MM.1S (cell line): ENCODE measurements at regions not wholly inside any gene's neighbourhood (a gene's known extent, or its start where the extent isn't known, plus 50 kb on each side); places are given as distances from the start of the nearest gene placed in this dataset.

Source experiments
- DNase-seq: peaks from one replicate; pipeline ENCODE4 v3.0.0-alpha.2; 2015
- H2AFZ ChIP-seq: fragments of 300-600 bp; sonication (generic); 2 replicates; pipeline ENCODE4 v1.6.0; 2016; ENCODE audit warnings: antibody characterized with exemption, low read length
- H3F3A ChIP-seq: fragments of 300-600 bp; sonication (generic); 2 replicates; pipeline ENCODE4 v1.6.1; 2016; ENCODE audit warnings: mild to moderate bottlenecking, antibody characterized with exemption, low read length, moderate library complexity, mixed read lengths; ENCODE audit not compliant: insufficient read depth
- H3K27ac ChIP-seq: fragments of 300-600 bp; sonication (generic); 2 replicates; pipeline ENCODE4 v1.5.1; 2016; ENCODE audit warnings: mild to moderate bottlenecking, low read length
- H3K27me3 ChIP-seq: fragments of 300-600 bp; sonication (generic); replicated peaks from 2 replicates; pipeline ENCODE4 v1.6.0; 2016; ENCODE audit warnings: low read length; ENCODE audit not compliant: insufficient read depth
- H3K36me3 ChIP-seq: fragments of 300-600 bp; sonication (generic); replicated peaks from 2 replicates; pipeline ENCODE4 v1.6.1; 2016; ENCODE audit warnings: mild to moderate bottlenecking, low read length, mixed read lengths; ENCODE audit not compliant: insufficient read depth
- H3K4me1 ChIP-seq: fragments of 300-600 bp; sonication (generic); 2 replicates; pipeline ENCODE4 v1.6.1; 2016; ENCODE audit warnings: low read length, mixed read lengths
- H3K4me2 ChIP-seq: fragments of 300-600 bp; sonication (generic); 2 replicates; pipeline ENCODE4 v1.6.0; 2016; ENCODE audit warnings: low read depth, low read length
- H3K4me3 ChIP-seq: fragments of 300-600 bp; sonication (generic); 2 replicates; pipeline ENCODE4 v1.5.1; 2016; ENCODE audit warnings: low read length, mixed read lengths
- H3K79me2 ChIP-seq: fragments of 300-600 bp; sonication (generic); 2 replicates; pipeline ENCODE4 v1.6.1; 2016; ENCODE audit warnings: mixed run types, low read length, mixed read lengths
- H3K9ac ChIP-seq: fragments of 300-600 bp; sonication (generic); 2 replicates; pipeline ENCODE4 v1.6.1; 2016; ENCODE audit warnings: low read length, mixed read lengths
- H3K9me2 ChIP-seq: fragments of 300-600 bp; sonication (generic); replicated peaks from 2 replicates; pipeline ENCODE4 v1.6.1; 2016; ENCODE audit warnings: mild to moderate bottlenecking, low read length, mixed read lengths; ENCODE audit not compliant: insufficient read depth
- H3K9me3 ChIP-seq: fragments of 300-600 bp; sonication (generic); replicated peaks from 2 replicates; pipeline ENCODE4 v1.6.1; 2016; ENCODE audit warnings: mild to moderate bottlenecking, low read length, mixed read lengths; ENCODE audit not compliant: insufficient read depth
- H4K20me1 ChIP-seq: fragments of 300-600 bp; sonication (generic); 2 replicates; pipeline ENCODE4 v1.6.1; 2016; ENCODE audit warnings: mild to moderate bottlenecking, low read length, moderate library complexity, mixed read lengths; ENCODE audit not compliant: insufficient read depth
- CTCF ChIP-seq: fragments of 300-600 bp; sonication (generic); IDR thresholded peaks from 2 replicates; pipeline ENCODE4 v1.5.1; 2016; ENCODE audit warnings: antibody characterized with exemption, low read length, mixed read lengths
- EZH2 ChIP-seq: fragments of 300-600 bp; sonication (generic); optimal IDR thresholded peaks from 2 replicates; pipeline ENCODE3; 2017; ENCODE audit warnings: low read depth, mild to moderate bottlenecking, antibody characterized with exemption, low read length, mixed read lengths
- EZH2phosphoT487 ChIP-seq: fragments of 300-600 bp; sonication (generic); IDR thresholded peaks from 2 replicates; pipeline ENCODE4 v1.6.1; 2018; ENCODE audit warnings: antibody characterized with exemption, low read length

GRCh38 chr20:1778338-1778737 lies 116.9 kb upstream of the SIRPA start:
- no peak overlapping the region for H3K9ac ChIP-seq
- H3K36me3 ChIP-seq = no peaks in the 10 kb centered on the region
- H4K20me1 ChIP-seq = no peaks in the 10 kb centered on the region
- no peaks in the 10 kb centered on the region for H3K9me2 ChIP-seq
- peaks cover 14% of the 10 kb centered on the region for H3K4me1 ChIP-seq
- no peak for DNase-seq
- no peak overlapping the region for H3K4me2 ChIP-seq
- no peaks in the 10 kb centered on the region for H3F3A ChIP-seq
- no peaks in the 10 kb centered on the region for H3K9me3 ChIP-seq
- no peak overlapping the region for H3K4me3 ChIP-seq
- no peaks in the 10 kb centered on the region for H3K27me3 ChIP-seq
- H3K79me2 ChIP-seq = no peaks in the 10 kb centered on the region
- no peak overlapping the region for H2AFZ ChIP-seq
- H3K27ac ChIP-seq = no peak overlapping the region
- TF ChIP-seq CTCF (no peak), EZH2 (no peak), EZH2phosphoT487 (no peak)

- TF ChIP-seq EZH2phosphoT487 = no peak
- no peak for TF ChIP-seq CTCF
- TF ChIP-seq EZH2 = no peak
- Histone ChIP-seq H3K4me2 (peak overlapping the region; percentile 17; the same call in 1 of the 2 replicates), H3K9me3 (no peaks in the 10 kb centered on the region), H3K9me2 (no peaks in the 10 kb centered on the region), H3K27me3 (no peaks in the 10 kb centered on the region), H3K36me3 (no peaks in the 10 kb centered on the region), H3K27ac (no peak overlapping the region), H3K4me1 (peaks cover 14% of the 10 kb centered on the region), H3K9ac (no peak overlapping the region), H4K20me1 (no peaks in the 10 kb centered on the region), H3K79me2 (no peaks in the 10 kb centered on the region), H2AFZ (no peak overlapping the region), H3F3A (no peaks in the 10 kb centered on the region), H3K4me3 (peak overlapping the region; percentile 66; the same call in 1 of the 2 replicates)
- DNase-seq = no peak
These were observed 117.8 kb upstream of the SIRPA start for GRCh38 chr20:1777476-1777820.

DNA sequence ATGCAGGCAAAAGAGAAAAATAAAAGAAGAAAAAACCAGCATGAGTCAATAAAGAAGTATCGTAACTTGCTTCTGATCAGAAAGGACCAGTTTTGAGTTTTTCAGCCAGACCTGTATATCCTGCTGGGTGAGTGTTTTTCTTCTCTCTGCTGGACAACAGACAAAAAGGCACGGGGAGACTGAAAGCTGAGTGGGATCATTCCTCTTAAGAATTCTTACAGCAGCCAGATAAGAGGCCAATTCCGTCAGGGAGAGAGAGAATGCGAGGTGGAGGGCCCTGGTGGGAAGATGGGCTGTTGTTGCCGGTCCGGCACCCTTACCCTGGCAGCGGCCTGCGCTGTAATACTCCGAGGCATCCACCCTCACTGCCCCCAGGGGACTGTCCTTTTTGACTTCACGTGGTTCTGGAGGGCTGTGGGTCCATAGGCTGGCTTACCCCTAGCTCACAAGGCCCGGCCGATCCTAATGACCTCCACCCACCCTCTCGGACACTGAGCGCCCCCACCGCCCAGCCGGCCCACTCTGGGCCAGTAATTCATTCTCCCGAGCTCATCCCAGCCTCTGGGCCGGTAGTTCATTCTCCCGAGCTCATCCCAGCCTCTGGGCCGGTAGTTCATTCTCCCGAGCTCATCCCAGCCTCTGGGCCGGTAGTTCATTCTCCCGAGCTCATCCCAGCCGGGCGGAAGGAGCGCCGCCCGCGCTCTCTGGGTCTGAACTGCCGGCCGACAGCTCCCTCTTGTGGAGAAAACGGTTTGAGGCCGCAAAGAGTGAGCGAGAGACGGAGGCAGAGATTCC lies 118.3 kb upstream of the SIRPA start:
- no peaks in the 10 kb centered on the region for H3K9me3 ChIP-seq
- no peaks in the 10 kb centered on the region for H3K27me3 ChIP-seq
- no peak overlapping the region for H3K27ac ChIP-seq
- DNase-seq = peak; percentile 75
- H3K79me2 ChIP-seq = no peaks in the 10 kb centered on the region
- H3K9me2 ChIP-seq = no peaks in the 10 kb centered on the region
- no peaks in the 10 kb centered on the region for H4K20me1 ChIP-seq
- H3K36me3 ChIP-seq = no peaks in the 10 kb centered on the region
- no peaks in the 10 kb centered on the region for H3F3A ChIP-seq
- TF ChIP-seq EZH2 (no peak), EZH2phosphoT487 (no peak), CTCF (peak; percentile 66)
- H3K4me2 ChIP-seq = peak overlapping the region; percentile 80
- peak overlapping the region; percentile 77 for H2AFZ ChIP-seq
- peaks cover 14% of the 10 kb centered on the region for H3K4me1 ChIP-seq
- peak overlapping the region; percentile 66 for H3K4me3 ChIP-seq
- H3K9ac ChIP-seq = peak overlapping the region; percentile 54; the same call in 1 of the 2 replicates
